HG02623 (cell line): ENCODE measurements at regions not wholly inside any gene's neighbourhood (a gene's known extent, or its start where the extent isn't known, plus 50 kb on each side); places are given as distances from the start of the nearest gene placed in this dataset.
"Not testable (repeated sequence)": the region's sequence is repeated elsewhere in the genome, so short reads cannot be mapped to it uniquely, and the experiment has no call there.

Experiments
- ATAC-seq: cut with Tn5 transposase; IDR thresholded peaks from one replicate; pipeline ENCODE4 v1.9.1; 2021; ENCODE audit warnings: moderate library complexity; ENCODE audit not compliant: unreplicated experiment

DNA sequence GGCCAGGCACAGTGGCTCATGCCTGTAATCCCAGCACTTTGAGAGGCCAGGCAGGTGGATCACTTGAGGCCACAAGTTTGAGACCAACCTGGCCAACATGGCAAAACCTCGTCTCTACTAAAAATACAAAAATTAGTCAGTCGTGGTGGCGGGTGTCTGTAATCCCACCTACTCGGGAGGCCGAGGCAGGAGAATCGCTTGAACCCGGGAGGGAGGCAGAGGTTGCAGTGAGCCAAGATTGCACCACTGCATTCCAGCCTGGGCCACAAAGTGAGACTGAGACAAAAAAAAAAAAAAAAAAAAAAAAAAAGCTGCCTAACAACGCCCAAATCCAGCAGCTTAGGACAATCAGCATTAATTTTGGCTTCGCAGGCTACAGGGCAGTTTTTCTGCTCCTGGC is 167.1 kb downstream of the GOSR1 start:
- ATAC-seq = not testable (repeated sequence)

GRCh38 chr17:30641428-30641827 is 164.2 kb downstream of the GOSR1 start:
- not testable (repeated sequence) for ATAC-seq

DNA sequence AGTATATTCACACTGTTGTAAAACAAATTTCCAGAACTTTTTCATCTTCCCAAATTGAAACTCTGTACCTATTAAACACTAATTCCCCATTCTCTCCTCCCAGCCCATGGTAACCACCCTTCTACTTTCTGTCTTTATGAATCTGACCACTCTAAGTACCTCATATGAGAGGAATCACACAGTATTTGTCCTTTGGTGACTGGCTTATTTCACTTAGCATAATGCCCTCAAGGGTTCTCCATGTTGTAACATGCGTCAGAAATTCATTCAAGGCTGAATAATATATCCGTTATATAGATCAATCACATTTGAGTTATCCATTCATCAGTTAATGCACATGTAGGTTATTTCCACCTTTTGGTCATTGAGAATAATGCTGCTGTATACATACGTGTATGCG is 162.2 kb downstream of the GOSR1 start:
- not testable (repeated sequence) for ATAC-seq

DNA sequence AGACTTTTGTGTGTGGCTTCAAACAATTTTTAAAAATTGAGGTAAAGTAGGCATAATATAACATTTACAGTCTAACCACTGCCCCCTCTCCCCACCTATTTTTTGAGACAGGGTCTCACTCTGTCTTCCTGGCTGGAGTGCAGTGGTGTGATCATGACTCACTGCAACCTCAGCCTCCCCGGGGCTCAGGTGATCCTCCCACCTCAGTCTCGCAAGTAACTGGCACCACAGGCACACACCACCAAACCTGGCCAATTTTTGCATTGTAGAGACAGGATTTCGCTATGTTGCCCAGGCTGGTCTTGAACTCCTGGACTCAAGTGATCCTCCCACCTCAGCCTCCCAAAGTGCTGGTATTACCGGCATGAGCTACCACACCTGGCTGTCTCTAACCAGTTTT is 161.8 kb downstream of the GOSR1 start:
- ATAC-seq = not testable (repeated sequence)

GRCh38 chr17:30631651-30632050 is 154.4 kb downstream of the GOSR1 start:
- ATAC-seq = not testable (repeated sequence)

DNA sequence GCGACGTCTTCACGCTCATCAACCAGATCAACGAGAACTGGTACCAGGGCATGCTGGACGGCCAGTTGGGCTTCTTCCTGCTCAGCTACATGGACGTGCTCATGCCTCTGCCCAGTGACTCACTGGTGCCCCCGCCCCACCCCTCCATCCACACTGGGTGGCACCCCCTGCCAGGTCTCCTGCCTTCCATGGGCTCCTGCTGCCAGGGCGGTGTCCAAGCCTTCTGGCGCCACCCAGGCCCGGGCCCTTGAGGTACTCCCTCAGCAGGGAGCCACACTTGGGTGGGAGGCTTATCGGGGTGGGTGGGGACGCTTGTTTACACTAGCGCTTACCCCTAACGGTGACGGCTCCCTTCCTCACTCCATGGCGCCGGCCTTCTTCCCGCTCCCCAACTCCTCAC is 148.2 kb downstream of the GOSR1 start:
- not testable (repeated sequence) for ATAC-seq

DNA sequence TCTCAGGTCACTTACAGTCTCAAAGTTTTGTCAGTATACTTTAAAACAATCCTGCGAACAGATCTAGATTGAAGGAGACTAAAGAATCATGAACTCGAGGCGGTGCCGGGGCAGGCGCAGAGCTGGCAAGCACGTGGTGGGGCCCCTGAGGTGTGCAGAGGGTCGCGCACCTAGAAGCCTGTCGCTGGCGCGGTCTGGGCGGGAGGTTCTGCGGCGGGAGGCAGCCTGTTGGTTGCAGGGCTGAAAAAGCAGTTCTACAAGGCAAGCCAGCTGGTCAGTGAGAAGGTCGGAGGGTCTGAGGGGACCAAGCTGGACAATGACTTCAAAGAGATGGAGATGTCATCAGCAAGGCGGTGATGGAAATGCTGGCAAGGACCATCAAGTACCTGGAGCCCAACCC is 147.0 kb downstream of the GOSR1 start:
- ATAC-seq = not testable (repeated sequence)

DNA sequence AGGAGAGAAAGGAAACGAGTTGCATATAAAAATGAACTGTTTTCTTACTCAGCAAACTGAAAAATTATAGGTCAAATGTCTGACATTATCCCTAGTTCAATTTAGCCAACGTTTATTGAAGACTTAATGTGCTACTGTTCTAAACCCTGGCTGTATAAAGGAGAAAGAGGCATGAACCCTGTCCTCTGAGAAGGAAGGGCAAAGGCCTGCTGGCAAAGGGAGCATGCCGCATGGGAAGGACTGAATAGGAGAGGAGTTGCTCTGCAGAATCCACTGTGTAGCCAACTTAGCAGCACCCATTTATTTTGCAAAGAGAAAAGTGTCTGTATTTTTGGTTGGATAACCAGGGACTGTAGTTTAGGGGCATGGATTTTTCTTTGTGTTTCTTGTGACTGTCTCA is 132.5 kb downstream of the GOSR1 start:
- not testable (repeated sequence) for ATAC-seq

- no peak for ATAC-seq
Measured at GRCh38 chr17:30605523-30605922, 128.3 kb downstream of the GOSR1 start.

GRCh38 chr17:30605027-30605426 is 127.8 kb downstream of the GOSR1 start:
- no peak for ATAC-seq

DNA sequence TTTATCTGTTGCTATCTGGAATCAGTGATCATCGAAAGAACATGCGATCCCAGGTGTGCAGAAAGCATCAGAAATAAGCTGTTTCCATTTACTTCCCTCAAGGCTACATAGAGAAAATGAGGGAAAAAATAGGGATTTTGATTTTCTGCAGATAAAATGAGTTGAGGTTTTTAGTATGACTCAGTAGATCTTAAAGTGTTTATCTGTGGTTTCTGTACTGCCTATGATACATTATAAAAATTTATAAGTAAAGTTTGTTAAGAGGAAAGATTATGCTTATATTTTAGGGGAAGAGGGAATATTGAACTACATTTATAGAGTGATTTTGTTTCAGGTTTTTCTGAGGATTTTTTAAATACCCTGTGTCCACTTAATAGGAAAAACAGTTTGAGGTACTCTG is 125.2 kb downstream of the GOSR1 start:
- ATAC-seq = not testable (repeated sequence)

DNA sequence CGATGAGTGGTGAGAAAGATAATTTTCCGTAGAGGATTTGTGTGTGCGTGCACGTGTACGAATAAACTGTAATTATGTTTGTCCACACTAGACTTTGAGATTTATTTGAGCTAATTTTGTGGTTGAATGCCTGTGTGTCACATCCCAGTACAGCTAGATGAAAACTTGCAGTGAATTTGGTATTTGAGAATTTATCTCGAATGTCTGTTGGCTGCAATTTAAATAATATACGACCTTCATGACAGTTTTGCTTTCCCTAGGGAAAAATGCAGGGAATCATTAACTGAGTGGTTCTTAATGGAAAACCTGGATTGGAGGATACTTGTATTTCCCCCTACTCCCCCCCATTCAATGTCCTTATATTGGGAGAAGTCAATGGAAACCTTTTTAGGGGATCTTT is 124.8 kb downstream of the GOSR1 start:
- ATAC-seq = not testable (repeated sequence)

DNA sequence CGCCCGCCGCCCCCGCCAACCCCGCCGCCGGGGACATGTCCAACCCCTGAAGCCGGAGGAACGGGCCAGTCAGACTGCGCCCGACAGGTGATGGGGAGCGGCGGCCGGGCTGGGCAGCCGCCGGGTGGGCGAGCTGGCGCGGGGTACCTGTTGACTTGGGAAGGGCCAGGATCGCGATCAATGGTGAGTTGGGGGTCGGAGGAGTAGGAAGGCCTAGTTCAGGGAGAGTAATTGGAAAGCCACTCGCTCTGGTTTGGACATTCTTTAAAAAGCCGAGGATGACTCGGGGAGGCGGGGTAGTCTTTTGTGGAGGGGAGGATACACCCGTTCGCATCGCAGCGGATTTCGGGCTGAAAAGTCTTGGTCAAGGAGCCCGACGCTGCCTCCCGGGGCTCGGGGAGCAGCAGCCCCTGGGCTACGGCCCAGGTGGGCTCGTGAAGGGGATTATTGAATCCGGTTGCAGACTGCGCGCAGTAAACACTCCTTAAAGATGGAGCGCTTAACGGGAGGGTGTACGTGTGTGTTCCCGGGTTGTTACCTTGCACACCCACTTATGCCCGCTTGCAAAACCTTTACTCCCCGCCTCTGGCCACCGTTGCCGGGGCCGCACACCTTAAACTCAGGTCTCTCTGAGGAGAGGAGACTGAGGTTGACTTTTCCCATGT is 123.8 kb downstream of the GOSR1 start:
- ATAC-seq = no peak

GRCh38 chr17:30600060-30600829 is 123.0 kb downstream of the GOSR1 start:
- peak; percentile 79 for ATAC-seq

DNA sequence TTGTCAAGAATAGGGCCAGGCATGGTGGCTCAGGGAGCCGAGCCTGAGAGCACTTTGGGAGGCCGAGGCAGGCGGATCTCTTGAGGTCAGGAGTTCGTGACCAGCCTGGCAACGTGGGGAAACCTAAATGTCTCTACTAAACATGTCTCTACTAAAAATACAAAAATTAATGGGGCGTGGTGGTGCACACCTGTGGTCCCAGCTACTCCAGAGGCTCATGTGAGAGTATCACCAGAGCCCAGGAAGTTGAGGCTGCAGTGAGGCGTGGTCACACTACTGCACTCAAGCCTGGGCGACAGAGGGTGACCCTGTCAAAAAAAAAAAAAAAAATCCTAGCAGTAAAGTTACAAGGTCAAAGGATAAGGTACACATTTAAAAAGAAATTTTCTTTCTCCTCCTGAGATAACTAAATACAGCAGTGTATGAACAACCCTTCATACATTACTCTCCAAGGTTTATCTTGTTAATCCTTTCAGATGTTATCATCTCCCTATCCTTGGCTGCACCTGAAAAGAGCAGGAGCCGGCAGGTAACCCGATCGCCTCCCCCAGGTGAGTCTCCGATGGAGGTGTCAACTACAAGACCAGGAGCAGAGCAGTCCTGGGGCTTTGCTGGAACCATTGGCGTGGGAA is 122.3 kb downstream of the GOSR1 start:
- ATAC-seq = no peak

GRCh38 chr17:30597776-30598288 is 120.6 kb downstream of the GOSR1 start:
- no peak for ATAC-seq

DNA sequence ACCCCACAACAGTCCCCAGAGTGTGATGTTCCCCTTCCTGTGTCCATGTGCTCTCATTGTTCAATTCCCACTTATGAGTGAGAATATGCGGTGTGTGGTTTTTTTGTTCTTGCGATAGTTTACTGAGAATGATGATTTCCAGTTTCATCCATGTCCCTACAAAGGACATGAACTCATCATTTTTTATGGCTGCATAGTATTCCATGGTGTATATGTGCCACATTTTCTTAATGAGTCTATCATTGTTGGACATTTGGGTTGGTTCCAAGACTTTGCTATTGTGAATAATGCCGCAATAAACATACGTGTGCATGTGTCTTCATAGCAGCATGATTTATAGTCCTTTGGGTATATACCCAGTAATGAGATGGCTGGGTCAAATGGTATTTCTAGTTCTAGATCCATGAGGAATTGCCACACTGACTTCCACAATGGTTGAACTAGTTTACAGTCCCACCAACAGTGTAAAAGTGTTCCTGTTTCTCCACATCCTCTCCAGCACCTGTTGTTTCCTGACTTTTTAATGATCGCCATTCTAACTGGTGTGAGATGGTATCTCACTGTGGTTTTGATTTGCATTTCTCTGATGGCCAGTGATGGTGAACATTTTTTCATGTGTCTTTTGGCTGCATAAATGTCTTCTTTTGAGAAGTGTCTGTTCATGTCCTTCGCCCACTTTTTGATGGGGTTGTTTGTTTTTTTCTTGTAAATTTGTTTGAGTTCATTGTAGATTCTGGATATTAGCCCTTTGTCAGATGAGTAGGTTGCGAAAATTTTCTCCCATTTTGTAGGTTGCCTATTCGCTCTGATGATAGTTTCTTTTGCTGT is 120.0 kb downstream of the GOSR1 start:
- ATAC-seq = not testable (repeated sequence)

DNA sequence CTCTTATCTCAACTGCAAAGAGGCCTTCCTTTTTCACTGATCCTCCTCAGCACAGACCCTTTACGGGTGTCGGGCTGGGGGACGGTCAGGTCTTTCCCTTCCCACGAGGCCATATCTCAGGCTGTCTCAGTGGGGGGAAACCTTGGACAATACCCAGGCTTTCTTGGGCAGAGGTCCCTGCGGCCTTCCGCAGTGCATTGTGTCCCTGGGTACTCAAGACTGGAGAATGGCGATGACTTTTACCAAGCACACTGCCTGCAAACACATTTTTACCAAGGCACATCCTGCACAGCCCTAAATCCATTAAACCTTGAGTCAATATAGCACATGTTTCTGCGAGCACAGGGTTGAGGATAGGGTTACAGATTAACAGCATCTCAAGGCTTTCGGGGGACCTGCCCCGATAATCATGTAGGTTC is 117.8 kb downstream of the GOSR1 start:
- ATAC-seq = not testable (repeated sequence)

DNA sequence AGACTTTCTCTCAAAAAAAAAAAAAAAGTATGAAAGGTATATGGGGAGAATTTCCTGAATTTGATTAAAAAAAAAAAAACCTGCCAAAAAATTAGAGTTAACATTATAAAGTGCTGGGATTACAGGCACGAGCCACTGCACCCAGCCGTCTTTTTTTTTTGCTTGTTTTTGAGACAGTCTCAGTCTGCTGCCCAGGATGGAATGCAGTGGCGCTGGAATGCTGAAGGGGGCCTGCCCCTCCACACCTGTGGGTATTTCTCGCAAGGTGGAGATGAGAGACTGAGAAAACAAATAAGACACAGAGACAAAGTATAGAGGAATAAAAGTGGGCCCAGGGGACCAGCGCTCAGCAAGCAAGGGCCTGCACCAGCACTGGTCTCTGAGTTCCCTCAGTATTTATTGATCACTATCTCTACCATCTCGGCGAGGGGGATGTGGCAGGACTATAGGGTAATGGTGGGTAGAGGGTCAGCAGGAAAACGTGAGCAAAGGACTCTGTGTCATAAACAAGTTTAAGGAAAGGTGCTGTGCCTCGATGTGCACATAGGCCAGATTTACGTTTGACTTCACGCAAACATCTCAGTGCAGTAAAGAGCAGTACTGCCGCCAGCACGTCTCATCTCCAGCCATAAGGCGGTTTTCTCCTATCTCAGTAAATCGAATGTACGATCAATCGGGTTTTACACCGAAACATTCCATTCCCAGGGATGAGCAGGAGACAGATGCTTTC is 117.2 kb downstream of the GOSR1 start:
- ATAC-seq = no peak

DNA sequence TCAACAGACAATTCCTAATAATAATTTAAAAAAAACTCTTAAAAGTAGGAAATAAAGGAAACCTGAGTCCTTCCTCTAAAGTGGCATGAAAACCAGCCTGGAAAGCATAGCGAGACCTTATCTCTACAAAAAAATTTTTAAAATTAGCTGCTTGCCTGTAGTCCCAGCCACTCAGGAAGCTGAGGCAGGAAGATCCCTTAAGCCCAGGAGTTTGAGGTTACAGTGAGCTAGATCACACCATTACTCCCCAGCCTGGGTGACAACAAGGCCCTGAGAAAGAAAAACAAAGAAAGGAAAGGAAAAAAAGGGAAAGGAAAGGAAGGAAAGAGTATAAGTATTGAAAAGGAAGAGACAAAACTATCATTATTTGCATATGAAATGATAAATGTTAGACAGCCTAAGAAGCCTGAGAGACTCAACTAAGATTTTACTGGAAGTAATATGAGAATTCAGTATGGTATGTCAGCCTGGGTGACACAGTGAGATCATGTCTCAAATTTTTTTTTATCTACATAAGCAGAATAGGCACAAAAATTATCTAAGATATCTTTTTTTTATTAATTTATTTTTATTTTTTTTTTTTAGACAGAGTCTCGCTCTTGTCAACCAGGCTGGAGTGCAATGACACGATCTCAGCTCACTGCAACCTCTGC is 113.0 kb downstream of the GOSR1 start:
- ATAC-seq = no peak
